ENCODE measurements at regions not wholly inside any gene's neighbourhood (a gene's known extent, or its start where the extent isn't known, plus 50 kb on each side); places are given as distances from the start of the nearest gene placed in this dataset.

- H4K8ac ChIP-seq (ENCODE audit: extremely low read depth, insufficient read depth, low read length) = no peak overlapping the region
- no peaks in the 10 kb centered on the region for H4K20me1 ChIP-seq (replicated peaks in 1 of 2; ENCODE audit: control insufficient read depth in 1 of 2, insufficient read depth in 2 of 2, low read length in 2 of 2)
- H3K9me3 ChIP-seq (ENCODE audit: insufficient read depth in 2 of 2, low read depth in 1 of 2, low read length in 1 of 2) = no peaks in the 10 kb centered on the region
- H2BK15ac ChIP-seq (ENCODE audit: low read length) = no peak overlapping the region
- ChIA-PET POLR2A (ENCODE audit: partially characterized antibody) (no interaction called here), CTCF (ENCODE audit: partially characterized antibody) (no interaction called here)
- no peak overlapping the region for H3K18ac ChIP-seq (ENCODE audit: extremely low read depth, low read length)
- no peak overlapping the region for H3K27ac ChIP-seq (ENCODE audit: low read depth, low read length)
- H3K56ac ChIP-seq (replicated peaks; ENCODE audit: insufficient read length, low read depth, low read length) = no peak overlapping the region
- H3K79me1 ChIP-seq (ENCODE audit: low read depth, low read length) = no peaks in the 10 kb centered on the region
- no peaks in the 10 kb centered on the region for H3K27me3 ChIP-seq (replicated peaks in 1 of 4; ENCODE audit: control insufficient read depth in 3 of 4, extremely low read depth in 1 of 4, insufficient read depth in 3 of 4, low read length in 3 of 4)
- no peak overlapping the region for H3K9ac ChIP-seq (replicated peaks in 1 of 4; ENCODE audit: extremely low read depth in 1 of 4, low read depth in 3 of 4, low read length in 3 of 4)
- peaks cover 0 to 3% (median 0%) of the 10 kb centered on the region in 4 experiments; a peak in 4 of 7 replicates for H3K4me1 ChIP-seq (replicated peaks in 1 of 4; ENCODE audit: control insufficient read depth in 3 of 4, insufficient read depth in 4 of 4, low read length in 3 of 4)
- no peak overlapping the region for H3K4me2 ChIP-seq (ENCODE audit: insufficient read depth in 1 of 2, low read depth in 2 of 2, low read length in 2 of 2)
- H4K91ac ChIP-seq (replicated peaks; ENCODE audit: insufficient read length, low read length) = no peak overlapping the region
- FAIRE-seq = no peak
- no peak overlapping the region for H3K23ac ChIP-seq (ENCODE audit: insufficient read length)
- H4K5ac ChIP-seq (ENCODE audit: insufficient read length, low read depth, low read length) = no peak overlapping the region
- 92% methylated on average over 4 of the region's 4 CpGs; no CpG with 5 or more reads in 1 of the 2 experiments for WGBS, 2 experiments (ENCODE audit: extremely low coverage in 1 of 2, insufficient coverage in 1 of 2, insufficient read length in 1 of 2, insufficient replicate concordance in 2 of 2, low coverage in 1 of 2, low lambda C conversion rate in 2 of 2, missing lambda C conversion rate in 1 of 2)
- no peak overlapping the region for H3K14ac ChIP-seq (ENCODE audit: insufficient read length)
- no peak overlapping the region for H3K4ac ChIP-seq (replicated peaks; ENCODE audit: insufficient read length, low read depth, low read length)
- no peak overlapping the region for H3K4me3 ChIP-seq (ENCODE audit: extremely low read depth in 1 of 4, insufficient read depth in 2 of 4, low read depth in 3 of 4, low read length in 4 of 4)
- no peak overlapping the region for H2BK5ac ChIP-seq (ENCODE audit: low read depth, low read length)
- no peak for DNase-seq (ENCODE audit: low read depth in 1 of 2, low spot score in 2 of 2)
- H2BK20ac ChIP-seq (ENCODE audit: low read length) = no peak overlapping the region
- no peak overlapping the region for H2AFZ ChIP-seq (ENCODE audit: low read length)
- no peak overlapping the region for H2AK5ac ChIP-seq (ENCODE audit: low read depth, low read length)
- H3K23me2 ChIP-seq (ENCODE audit: low read depth, low read length) = no peaks in the 10 kb centered on the region
- no peak overlapping the region for H2BK12ac ChIP-seq (ENCODE audit: low read depth, low read length)
- no peak overlapping the region for H2BK120ac ChIP-seq (replicated peaks; ENCODE audit: low read depth, low read length)
- H3K79me2 ChIP-seq (ENCODE audit: control insufficient read depth in 1 of 2, insufficient read depth in 2 of 2, low read length in 2 of 2) = no peaks in the 10 kb centered on the region
- no peaks in the 10 kb centered on the region for H3K36me3 ChIP-seq (ENCODE audit: control insufficient read depth in 2 of 4, insufficient read depth in 4 of 4, low read length in 3 of 4)
- TF ChIP-seq CTCF (IDR thresholded peaks at IDR 0.05; ENCODE audit: control extremely low read depth in 1 of 3, insufficient read depth in 1 of 3, low read depth in 1 of 3, low read length in 3 of 3) (no peak), BACH1 (IDR thresholded peaks at IDR 0.05; ENCODE audit: low read length) (no peak), RNF2 (IDR thresholded peaks at IDR 0.05; ENCODE audit: borderline replicate concordance, low read depth, low read length, missing control alignments, poor library complexity, severe bottlenecking) (no peak), SUZ12 (IDR thresholded peaks at IDR 0.05; ENCODE audit: low read length) (no peak), TBP (IDR thresholded peaks at IDR 0.05; ENCODE audit: low read depth, low read length) (no peak), CHD1 (IDR thresholded peaks at IDR 0.05; ENCODE audit: low read depth, low read length) (no peak), SIX5 (IDR thresholded peaks at IDR 0.05; ENCODE audit: low read depth, low read length) (no peak), ATF3 (IDR thresholded peaks at IDR 0.05; ENCODE audit: insufficient read depth, low read depth, low read length) (no peak), CEBPB (IDR thresholded peaks at IDR 0.05; ENCODE audit: low read depth, low read length) (no peak), CBX8 (IDR thresholded peaks at IDR 0.05; ENCODE audit: borderline replicate concordance, low read depth, low read length) (no peak), BCL11A (IDR thresholded peaks at IDR 0.05; ENCODE audit: low read depth in 2 of 2, low read length in 2 of 2) (no peak), CREB1 (IDR thresholded peaks at IDR 0.05) (no peak)
These were observed 205.0 kb upstream of the ADRA1D start for GRCh38 chr20:4454111-4454510.

All from H1 (cell line).